H9 (cell line): ENCODE measurements at regions not wholly inside any gene's neighbourhood (a gene's known extent, or its start where the extent isn't known, plus 50 kb on each side); places are given as distances from the start of the nearest gene placed in this dataset.

ENCODE experiments used
- DNase-seq: peaks from one replicate; pipeline ENCODE4 v3.0.0-alpha.2; 2017
- H2AFZ ChIP-seq: one replicate; pipeline ENCODE4 v1.6.1; 2013; ENCODE audit warnings: mild to moderate bottlenecking, low read length, control low read depth, moderate library complexity
- H2AK5ac ChIP-seq: 2 replicates; pipeline ENCODE4 v1.6.1; 2013; ENCODE audit warnings: low read length, control low read depth, mixed read lengths; ENCODE audit not compliant: insufficient read length
- H2BK120ac ChIP-seq: one replicate; pipeline ENCODE4 v1.6.1; 2013; ENCODE audit warnings: low read depth, mild to moderate bottlenecking, low read length, control low read depth, inconsistent platforms; ENCODE audit not compliant: poor library complexity, severe bottlenecking
- H2BK12ac ChIP-seq: 2 replicates; pipeline ENCODE4 v1.6.1; 2013; ENCODE audit warnings: low read length, control low read depth, mixed read lengths, low read depth; ENCODE audit not compliant: insufficient read length
- H2BK15ac ChIP-seq: 2 replicates; pipeline ENCODE4 v1.6.1; 2013; ENCODE audit warnings: low read depth, low read length, control low read depth
- H2BK20ac ChIP-seq: one replicate; pipeline ENCODE4 v1.6.1; 2013; ENCODE audit warnings: low read depth, mild to moderate bottlenecking, low read length, control low read depth, inconsistent platforms; ENCODE audit not compliant: poor library complexity, severe bottlenecking
- H2BK5ac ChIP-seq: 2 replicates; pipeline ENCODE4 v1.6.1; 2013; ENCODE audit warnings: low read length, control low read depth, mixed read lengths; ENCODE audit not compliant: insufficient read length
- H3K14ac ChIP-seq: 2 replicates; pipeline ENCODE4 v1.6.1; 2013; ENCODE audit warnings: low read length, control low read depth; ENCODE audit not compliant: insufficient read depth
- H3K18ac ChIP-seq: 2 replicates; pipeline ENCODE4 v1.6.1; 2013; ENCODE audit warnings: low read depth, mild to moderate bottlenecking, mixed read lengths, low read length, control low read depth; ENCODE audit not compliant: insufficient read length
- H3K23ac ChIP-seq: 2 replicates; pipeline ENCODE4 v1.6.1; 2013; ENCODE audit warnings: low read length, control low read depth, mixed read lengths, low read depth; ENCODE audit not compliant: insufficient read length
- H3K23me2 ChIP-seq: 2 replicates; pipeline ENCODE4 v1.6.1; 2013; ENCODE audit warnings: low read depth, mild to moderate bottlenecking, mixed read lengths, low read length, control low read depth; ENCODE audit not compliant: insufficient read length, poor library complexity, severe bottlenecking
- H3K27ac ChIP-seq: 2 replicates; pipeline ENCODE4 v1.5.1; 2013; ENCODE audit warnings: low read length, control low read depth, mixed read lengths, low read depth; ENCODE audit not compliant: insufficient read length
- H3K27me3 ChIP-seq: 2 replicates; pipeline ENCODE4 v1.6.1; 2013; ENCODE audit warnings: low read length, control low read depth, inconsistent platforms; ENCODE audit not compliant: insufficient read depth
- H3K4ac ChIP-seq: 2 replicates; pipeline ENCODE4 v1.6.1; 2013; ENCODE audit warnings: low read depth, mild to moderate bottlenecking, control low read depth, inconsistent platforms, low read length, moderate library complexity
- H3K4me1 ChIP-seq: 2 replicates; pipeline ENCODE4 v1.6.1; 2013; ENCODE audit warnings: low read length, control low read depth, inconsistent platforms; ENCODE audit not compliant: insufficient read depth
- H3K4me2 ChIP-seq: 2 replicates; pipeline ENCODE4 v1.6.1; 2013; ENCODE audit warnings: low read length, control low read depth, mixed read lengths; ENCODE audit not compliant: insufficient read length, insufficient read depth
- H3K56ac ChIP-seq: 2 replicates; pipeline ENCODE4 v1.6.1; 2013; ENCODE audit warnings: low read depth, mild to moderate bottlenecking, mixed read lengths, low read length, control low read depth; ENCODE audit not compliant: insufficient read length
- H3K79me1 ChIP-seq: 2 replicates; pipeline ENCODE4 v1.6.1; 2013; ENCODE audit warnings: low read depth, mild to moderate bottlenecking, moderate library complexity, low read length, control low read depth, inconsistent platforms; ENCODE audit not compliant: insufficient read depth, poor library complexity, severe bottlenecking
- H3K79me2 ChIP-seq: 2 replicates; pipeline ENCODE4 v1.6.1; 2013; ENCODE audit warnings: low read length, control low read depth, inconsistent platforms; ENCODE audit not compliant: insufficient read depth
- H3K9ac ChIP-seq: 2 replicates; pipeline ENCODE4 v1.6.1; 2013; ENCODE audit warnings: low read length, control low read depth, mixed read lengths; ENCODE audit not compliant: insufficient read length; ENCODE audit errors: extremely low read depth
- H3K9me3 ChIP-seq: one replicate; pipeline ENCODE4 v1.6.1; 2013; ENCODE audit warnings: low read depth, low read length, inconsistent platforms; ENCODE audit not compliant: control insufficient read depth
- H3T11ph ChIP-seq: one replicate; pipeline ENCODE4 v1.6.1; 2013; ENCODE audit warnings: mild to moderate bottlenecking, low read length, control low read depth, inconsistent platforms
- H4K20me1 ChIP-seq: one replicate; pipeline ENCODE4 v1.6.1; 2013; ENCODE audit not compliant: control insufficient read depth, insufficient read length, insufficient read depth
- H4K5ac ChIP-seq: 2 replicates; pipeline ENCODE4 v1.6.1; 2013; ENCODE audit warnings: low read depth, mild to moderate bottlenecking, mixed read lengths, low read length, control low read depth; ENCODE audit not compliant: insufficient read length
- H4K8ac ChIP-seq: replicated peaks from 2 replicates; pipeline ENCODE4 v1.6.1; 2013; ENCODE audit warnings: low read length, control low read depth, mixed read lengths, low read depth; ENCODE audit not compliant: insufficient read length
- H4K91ac ChIP-seq: 2 replicates; pipeline ENCODE4 v1.6.1; 2013; ENCODE audit warnings: low read depth, mild to moderate bottlenecking, moderate library complexity, mixed read lengths, low read length, control low read depth; ENCODE audit not compliant: insufficient read length
- H3K27ac Mint-ChIP-seq, 3 experiments: 2 replicates in 2 of 3; 3 replicates in 1 of 3; pipeline ENCODE4 v1.8.0; 2020 to 2021; ENCODE audit warnings: mixed read lengths in 3 of 3, mild to moderate bottlenecking in 1 of 3, moderate library complexity in 1 of 3
- H3K27me3 Mint-ChIP-seq: 2 replicates; pipeline ENCODE4 v1.8.0; 2021; ENCODE audit warnings: low read depth, mild to moderate bottlenecking, moderate library complexity, mixed read lengths
- H3K36me3 Mint-ChIP-seq, 3 experiments: 2 replicates in 2 of 3; 3 replicates in 1 of 3; pipeline ENCODE4 v1.8.0; 2020 to 2021; ENCODE audit warnings: low read depth in 3 of 3, mixed read lengths in 3 of 3; ENCODE audit not compliant: insufficient read depth in 1 of 3
- H3K4me1 Mint-ChIP-seq, 2 experiments: 2 replicates each; pipeline ENCODE4 v1.8.0; 2020; ENCODE audit warnings: mixed read lengths in 2 of 2
- H3K4me3 Mint-ChIP-seq, 2 experiments: 2 replicates in 1 of 2; 3 replicates in 1 of 2; pipeline ENCODE4 v1.8.0; 2020 to 2021; ENCODE audit warnings: mild to moderate bottlenecking in 2 of 2, mixed read lengths in 2 of 2, moderate library complexity in 1 of 2
- H3K9me3 Mint-ChIP-seq, 2 experiments: 2 replicates in 1 of 2; 3 replicates in 1 of 2; pipeline ENCODE4 v1.8.0; 2020; ENCODE audit warnings: mild to moderate bottlenecking in 2 of 2, mixed read lengths in 2 of 2, moderate library complexity in 1 of 2
- CTCF ChIP-seq: fragments of 200-600 bp; sonication (generic); conservative IDR thresholded peaks from 3 replicates; pipeline ENCODE4 v1.8.0; 2021; ENCODE audit warnings: antibody characterized with exemption, mild to moderate bottlenecking
- WGBS: extraction: QIAGEN DNeasy Blood & Tissue Kit; methylation state at CpG from one replicate; pipeline ENCODE4 v1.1.7; 2013; ENCODE audit warnings: missing lambda C conversion rate, low lambda C conversion rate, mixed read lengths; ENCODE audit not compliant: insufficient read length; ENCODE audit errors: extremely low coverage; 5-methylcytosine and 5-hydroxymethylcytosine counted together

- Histone ChIP-seq H3T11ph (no peak overlapping the region), H4K5ac (no peak overlapping the region), H2AK5ac (no peak overlapping the region), H3K27ac (no peak overlapping the region), H3K56ac (no peak overlapping the region), H2BK120ac (no peak overlapping the region), H3K23me2 (no peaks in the 10 kb centered on the region), H2BK12ac (no peak overlapping the region), H2BK5ac (no peak overlapping the region), H3K9ac (no peak overlapping the region), H3K4ac (no peak overlapping the region), H2BK15ac (no peak overlapping the region), H3K9me3 (no peaks in the 10 kb centered on the region), H2BK20ac (no peak overlapping the region), H3K27me3 (no peaks in the 10 kb centered on the region), H3K79me2 (no peaks in the 10 kb centered on the region), H2AFZ (no peak overlapping the region), H3K79me1 (no peaks in the 10 kb centered on the region), H3K18ac (no peak overlapping the region), H3K4me2 (no peak overlapping the region), H4K8ac (no peak overlapping the region), H3K14ac (no peak overlapping the region), H4K20me1 (no peaks in the 10 kb centered on the region), H4K91ac (no peak overlapping the region), H3K4me1 (no peaks in the 10 kb centered on the region), H3K23ac (no peak overlapping the region)
- Mint-ChIP-seq H3K4me1 (peaks cover 14 to 15% of the 10 kb centered on the region in 2 experiments), H3K27ac (no peak overlapping the region), H3K27me3 (peaks cover 3% of the 10 kb centered on the region), H3K9me3 (no peaks in the 10 kb centered on the region; a peak in 2 of 5 replicates), H3K4me3 (no peak overlapping the region), H3K36me3 (no peaks in the 10 kb centered on the region; a peak in 1 of 7 replicates)
- WGBS, result no CpG with 5 or more reads among the region's 10 CpGs
- no peak for DNase-seq
- TF ChIP-seq CTCF, result no peak
Observed at GRCh38 chr18:78830161-78830560, 149.5 kb upstream of the SALL3 start.
